Activated T-cell treated with anti-CD3 and anti-CD28 coated beads, Interleukin-2, amount 50 U/mL, for 4 hours (primary cell): ENCODE measurements at regions not wholly inside any gene's neighbourhood (a gene's known extent, or its start where the extent isn't known, plus 50 kb on each side); places are given as distances from the start of the nearest gene placed in this dataset.

Source experiments
- ATAC-seq, 2 donors: fragments of 200-7000 bp; cut with Tn5 transposase; one replicate each; pipeline ENCODE4 v1.10.0; 2021
- DNase-seq: peaks from one replicate; pipeline ENCODE4 v3.0.0-alpha.2; 2020
- H3K27me3 Mint-ChIP-seq: one replicate; pipeline ENCODE4 v1.8.0; 2021; ENCODE audit warnings: low read depth, mixed read lengths
- H3K36me3 Mint-ChIP-seq: one replicate; pipeline ENCODE4 v1.8.0; 2022; ENCODE audit warnings: mixed read lengths; ENCODE audit not compliant: insufficient read depth
- H3K4me1 Mint-ChIP-seq: one replicate; pipeline ENCODE4 v1.8.0; 2021; ENCODE audit warnings: low read depth, mixed read lengths
- H3K4me3 Mint-ChIP-seq: one replicate; pipeline ENCODE4 v1.8.0; 2021; ENCODE audit warnings: mild to moderate bottlenecking, moderate library complexity, mixed read lengths
- H3K9me3 Mint-ChIP-seq: one replicate; pipeline ENCODE4 v1.8.0; 2021; ENCODE audit warnings: mixed read lengths

DNA sequence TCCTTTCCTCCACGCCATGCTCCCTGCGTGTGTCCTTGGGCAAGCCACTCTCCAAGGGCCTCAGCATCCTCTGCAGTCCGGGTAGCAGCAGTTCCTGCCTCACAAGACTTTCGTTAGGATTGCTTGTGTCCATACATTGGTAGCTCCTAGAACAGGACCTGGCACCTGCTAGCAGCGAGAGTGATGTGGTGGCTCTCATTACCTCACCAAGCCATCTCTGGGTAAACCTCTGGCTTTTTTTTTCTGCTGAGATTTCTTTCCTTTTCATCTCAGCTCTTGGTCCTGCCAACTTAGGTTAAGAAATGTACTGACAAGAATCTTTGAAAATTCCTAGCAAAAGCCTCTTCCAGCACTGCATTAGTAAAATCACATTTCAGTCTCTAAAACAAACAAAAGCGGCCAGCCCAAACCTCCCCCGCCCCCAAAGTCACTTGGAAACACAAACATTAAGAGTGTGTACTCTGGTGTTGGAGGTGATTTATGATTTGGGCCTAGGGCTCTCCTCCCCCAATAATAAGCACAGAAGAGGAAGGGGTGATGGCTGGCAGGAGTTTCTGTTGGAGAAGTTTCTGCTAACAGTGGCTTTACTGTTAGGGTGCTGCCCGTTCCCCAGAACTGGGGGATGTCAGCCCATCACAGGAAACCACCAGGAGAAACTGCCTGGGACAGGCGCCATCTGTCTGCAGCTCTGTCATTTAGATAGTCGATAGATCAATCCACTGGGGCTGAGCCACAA is 199.2 kb downstream of the CD83 start:
- Mint-ChIP-seq H3K36me3 (no peaks in the 10 kb centered on the region), H3K4me3 (no peak overlapping the region), H3K4me1 (peaks cover 5% of the 10 kb centered on the region), H3K27me3 (no peaks in the 10 kb centered on the region), H3K9me3 (no peaks in the 10 kb centered on the region)
- DNase-seq (no peak), ATAC-seq (no peak)

DNA sequence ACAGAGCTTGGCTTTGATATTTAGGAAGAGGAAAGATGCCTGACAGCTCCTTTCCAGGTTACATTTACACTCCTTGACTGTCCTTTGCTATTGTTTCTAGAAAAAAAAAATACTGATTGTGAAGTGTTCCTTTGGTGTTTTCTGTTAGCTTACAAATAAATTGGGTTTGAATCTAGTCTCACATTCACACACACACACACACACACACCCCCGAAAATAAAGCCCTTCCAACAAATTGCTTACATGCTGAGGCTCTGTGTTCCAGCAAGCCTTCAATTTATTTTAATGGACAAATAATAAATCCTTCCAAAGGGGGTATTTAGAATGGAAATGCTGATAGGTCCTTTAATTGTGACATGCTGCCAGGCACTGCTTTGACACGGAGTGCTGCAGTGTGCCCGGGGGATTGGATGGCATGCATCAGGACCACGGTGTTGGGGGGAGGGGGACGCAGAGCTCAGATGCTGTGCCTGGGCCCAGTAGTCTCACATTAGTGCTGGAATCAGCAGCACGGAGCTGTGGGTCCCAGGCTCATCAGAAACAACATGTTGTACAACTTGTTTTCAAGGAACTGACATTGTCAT is 199.9 kb downstream of the CD83 start:
- Mint-ChIP-seq H3K36me3 (no peaks in the 10 kb centered on the region), H3K4me1 (peaks cover 5% of the 10 kb centered on the region), H3K27me3 (no peaks in the 10 kb centered on the region), H3K9me3 (no peaks in the 10 kb centered on the region), H3K4me3 (no peak overlapping the region)
- no peak for ATAC-seq
- DNase-seq = no peak

DNA sequence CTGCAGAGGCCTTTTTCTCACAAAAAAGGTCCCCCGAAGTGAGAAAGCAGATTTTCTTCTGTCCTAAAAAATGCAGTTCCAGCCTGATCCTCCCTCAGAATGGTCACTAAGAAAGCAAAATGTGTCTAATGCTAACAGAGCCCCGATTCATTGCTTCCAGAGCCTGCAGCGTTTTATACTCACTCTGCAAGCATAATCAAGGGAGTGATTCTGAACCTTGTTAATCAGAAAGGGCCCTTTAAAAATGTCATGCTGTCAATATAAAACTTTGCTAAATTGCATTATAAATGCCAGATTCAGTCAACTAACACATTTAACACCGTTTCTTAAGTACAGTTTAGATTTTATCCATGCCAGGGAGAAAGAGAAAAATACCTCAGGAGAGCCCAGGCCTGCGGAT is 202.8 kb downstream of the CD83 start:
- no peak overlapping the region for H3K4me3 Mint-ChIP-seq
- no peak for DNase-seq
- H3K36me3 Mint-ChIP-seq = no peaks in the 10 kb centered on the region
- H3K4me1 Mint-ChIP-seq = peaks cover 11% of the 10 kb centered on the region
- ATAC-seq = no peak
- H3K27me3 Mint-ChIP-seq = peaks cover 3% of the 10 kb centered on the region
- no peaks in the 10 kb centered on the region for H3K9me3 Mint-ChIP-seq

DNA sequence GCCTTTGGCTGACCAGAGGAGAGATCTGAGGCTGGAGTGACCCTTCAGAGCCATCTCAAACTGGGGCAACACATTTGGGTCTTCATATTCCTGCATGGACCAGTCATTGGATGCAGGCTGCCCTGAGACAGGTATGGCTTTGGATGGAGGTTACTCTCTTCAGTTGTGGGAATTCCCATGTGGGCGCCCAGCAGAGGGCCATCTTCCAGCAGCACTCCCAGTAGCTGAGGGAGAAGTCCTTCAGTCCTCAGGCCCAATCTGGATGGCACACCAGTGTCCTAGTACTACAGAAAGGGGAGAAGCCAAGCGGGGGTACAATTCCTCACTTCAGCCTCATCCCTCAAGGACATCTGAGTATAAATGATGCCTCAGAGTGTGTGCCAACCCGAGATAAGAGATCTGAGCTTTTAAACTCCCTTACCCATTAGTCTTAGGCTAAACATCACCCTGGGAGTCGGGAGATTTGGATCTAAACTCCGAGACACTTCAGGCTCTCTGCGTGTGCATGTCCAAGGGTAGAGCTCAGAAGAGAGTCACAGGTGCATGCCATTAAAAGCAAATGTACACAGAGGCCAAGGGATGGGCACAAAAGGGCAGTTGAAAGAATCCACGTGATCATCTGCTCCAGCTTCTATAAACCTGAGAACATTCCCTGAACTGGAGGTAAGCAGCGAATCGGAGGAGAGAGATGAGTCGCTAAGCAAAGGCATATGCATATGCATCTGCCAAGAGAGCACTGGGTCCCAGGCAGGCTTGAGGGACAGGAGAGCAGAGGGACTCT is 204.6 kb downstream of the CD83 start:
- Mint-ChIP-seq H3K36me3 (no peaks in the 10 kb centered on the region), H3K27me3 (peaks cover 3% of the 10 kb centered on the region), H3K4me3 (no peak overlapping the region), H3K4me1 (peaks cover 7% of the 10 kb centered on the region), H3K9me3 (no peaks in the 10 kb centered on the region)
- no peak for ATAC-seq
- no peak for DNase-seq

DNA sequence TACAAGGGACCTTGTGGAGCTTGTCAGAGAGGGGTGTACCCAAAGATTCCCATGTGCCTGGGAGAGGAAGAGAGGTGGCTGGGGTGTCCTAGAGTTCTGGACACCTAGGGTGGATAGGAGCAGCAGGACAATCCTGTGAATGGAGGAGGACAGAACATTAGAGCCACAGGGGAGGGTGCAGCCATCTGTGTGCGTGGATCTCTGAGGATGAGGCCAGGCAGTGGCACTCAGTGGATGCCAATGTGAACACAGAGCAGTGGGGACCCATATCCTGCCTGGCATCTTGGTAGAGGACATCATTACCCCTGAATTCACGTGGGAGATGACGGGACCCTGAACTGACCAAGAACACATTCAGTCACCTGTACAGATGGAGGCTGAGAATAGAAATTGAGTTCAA is 205.3 kb downstream of the CD83 start:
- no peak overlapping the region for H3K4me3 Mint-ChIP-seq
- peaks cover 3% of the 10 kb centered on the region for H3K27me3 Mint-ChIP-seq
- no peaks in the 10 kb centered on the region for H3K36me3 Mint-ChIP-seq
- no peak for ATAC-seq
- no peaks in the 10 kb centered on the region for H3K9me3 Mint-ChIP-seq
- peaks cover 6% of the 10 kb centered on the region for H3K4me1 Mint-ChIP-seq
- DNase-seq = no peak

DNA sequence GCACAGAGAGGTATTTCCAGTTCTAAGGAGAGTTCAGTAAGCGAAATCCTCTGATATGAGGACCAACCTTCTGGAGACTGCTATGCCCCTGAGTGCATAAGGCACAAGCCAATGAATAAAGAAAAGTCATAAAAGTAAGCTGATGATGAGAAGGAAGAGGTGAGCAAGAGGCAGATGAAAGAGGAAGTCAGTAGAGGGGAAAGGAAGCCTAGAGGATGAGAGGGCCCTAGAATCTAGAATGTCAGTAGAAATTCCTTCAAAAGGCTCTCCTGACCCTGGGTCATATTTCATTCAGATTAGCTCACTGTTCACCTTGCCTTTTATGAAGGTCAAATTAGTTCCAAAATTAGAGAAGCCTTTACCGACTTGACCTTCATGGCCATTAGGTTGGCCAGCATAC is 209.2 kb downstream of the CD83 start:
- Mint-ChIP-seq H3K9me3 (no peaks in the 10 kb centered on the region), H3K4me1 (peaks cover 6% of the 10 kb centered on the region), H3K4me3 (no peak overlapping the region), H3K27me3 (peaks cover 8% of the 10 kb centered on the region), H3K36me3 (no peaks in the 10 kb centered on the region)
- ATAC-seq = no peak
- no peak for DNase-seq

DNA sequence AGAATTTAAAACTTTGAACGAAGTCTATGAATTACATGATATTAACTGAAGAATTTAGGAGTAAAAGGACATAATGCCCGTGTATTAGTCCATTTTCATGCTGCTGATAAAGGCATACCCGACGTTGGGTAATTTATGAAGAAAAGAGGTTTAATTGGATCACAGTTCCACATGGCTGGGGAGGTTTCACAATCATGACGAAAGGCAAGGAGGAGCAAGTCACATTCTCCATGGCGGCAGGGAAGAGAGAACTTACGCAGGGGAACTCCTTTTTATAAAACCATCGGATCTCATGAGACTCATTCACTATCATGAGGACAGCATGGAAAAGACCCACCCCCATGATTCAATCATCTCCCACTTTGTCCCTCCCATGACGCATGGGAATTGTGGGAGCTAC is 210.6 kb downstream of the CD83 start:
- Mint-ChIP-seq H3K36me3 (no peaks in the 10 kb centered on the region), H3K9me3 (no peaks in the 10 kb centered on the region), H3K4me1 (peaks cover 2% of the 10 kb centered on the region), H3K4me3 (no peak overlapping the region), H3K27me3 (peaks cover 5% of the 10 kb centered on the region)
- ATAC-seq = no peak
- no peak for DNase-seq

DNA sequence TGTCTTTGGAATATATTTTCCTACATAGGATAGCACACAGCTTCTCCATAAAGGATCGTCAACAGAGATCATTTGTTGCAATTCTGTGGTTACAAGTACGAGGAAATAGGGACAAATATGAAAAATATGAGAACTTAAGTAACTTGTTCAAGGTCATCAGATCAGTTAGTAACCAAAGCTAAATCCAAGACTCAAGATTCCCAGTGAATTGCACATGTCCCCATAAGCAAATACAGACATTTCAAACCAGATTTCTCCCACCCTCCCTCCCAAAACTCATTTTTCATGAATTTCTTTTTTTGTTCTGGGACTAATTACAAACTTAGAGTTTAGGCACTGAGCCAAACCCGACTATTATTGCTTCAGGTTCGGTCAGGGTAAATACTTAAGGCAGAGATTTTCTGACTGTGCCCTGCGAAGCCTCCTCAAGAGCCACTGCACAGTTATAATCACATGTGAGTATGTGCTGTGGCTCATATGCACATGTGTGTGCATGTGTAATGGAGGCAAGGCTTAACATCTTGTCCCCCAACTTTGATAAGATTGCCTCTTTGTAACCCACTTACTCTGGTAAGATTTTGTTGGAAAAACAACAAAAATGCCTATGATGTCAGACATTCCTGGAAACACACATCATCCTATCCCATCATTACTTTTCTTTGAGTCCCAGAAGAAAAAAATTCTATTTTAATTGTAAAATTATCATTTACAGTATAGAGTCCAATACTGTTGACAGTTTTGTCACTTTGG is 216.2 kb downstream of the CD83 start:
- ATAC-seq (no peak), DNase-seq (no peak)
- Mint-ChIP-seq H3K27me3 (peaks cover 5% of the 10 kb centered on the region), H3K36me3 (no peaks in the 10 kb centered on the region), H3K4me1 (no peaks in the 10 kb centered on the region), H3K4me3 (no peak overlapping the region), H3K9me3 (peaks cover 4% of the 10 kb centered on the region)

DNA sequence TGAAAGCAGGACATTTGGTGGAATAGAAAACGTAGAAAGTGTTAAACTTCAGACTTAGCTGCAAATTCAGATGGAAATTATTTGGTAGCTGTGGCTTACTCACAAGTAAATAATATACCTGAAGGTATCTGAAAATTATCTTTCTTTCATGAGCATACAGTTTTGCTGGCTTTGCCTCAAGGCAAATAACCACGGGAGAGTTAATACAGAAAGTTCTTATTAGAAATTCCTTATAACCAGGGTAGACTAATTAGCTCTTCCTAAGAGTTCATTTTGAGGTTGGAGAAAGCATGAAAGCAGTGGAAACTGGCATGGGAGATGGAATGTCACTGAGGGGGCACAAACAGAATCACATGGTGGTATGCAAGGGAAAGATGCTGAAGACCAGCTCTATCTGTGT is 217.5 kb downstream of the CD83 start:
- Mint-ChIP-seq H3K9me3 (peaks cover 4% of the 10 kb centered on the region), H3K4me3 (no peak overlapping the region), H3K4me1 (no peaks in the 10 kb centered on the region), H3K36me3 (no peaks in the 10 kb centered on the region), H3K27me3 (peaks cover under 1% of the 10 kb centered on the region)
- DNase-seq (no peak), ATAC-seq (no peak)

DNA sequence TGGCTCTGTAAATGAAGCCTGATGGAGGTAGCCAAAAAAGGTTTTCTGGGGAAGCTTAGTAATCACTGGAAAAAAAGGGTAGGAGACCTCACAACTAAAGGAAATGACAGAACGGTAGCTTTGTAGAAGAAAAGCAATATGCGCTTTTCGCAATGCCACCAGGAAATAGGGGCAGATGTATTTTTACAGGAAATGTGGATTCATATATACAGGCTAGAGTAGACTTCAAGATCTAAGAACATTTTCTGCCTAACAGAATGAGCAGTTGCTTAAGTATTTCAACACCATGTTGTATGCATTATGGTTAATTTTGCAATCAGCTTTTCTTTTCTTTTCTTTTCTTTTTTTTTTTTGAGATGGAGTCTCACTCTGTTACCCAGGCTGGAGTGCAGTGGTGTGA is 219.6 kb downstream of the CD83 start:
- no peaks in the 10 kb centered on the region for H3K4me1 Mint-ChIP-seq
- ATAC-seq = no peak
- H3K4me3 Mint-ChIP-seq = no peak overlapping the region
- no peaks in the 10 kb centered on the region for H3K36me3 Mint-ChIP-seq
- no peak for DNase-seq
- peaks cover 4% of the 10 kb centered on the region for H3K9me3 Mint-ChIP-seq
- no peaks in the 10 kb centered on the region for H3K27me3 Mint-ChIP-seq

DNA sequence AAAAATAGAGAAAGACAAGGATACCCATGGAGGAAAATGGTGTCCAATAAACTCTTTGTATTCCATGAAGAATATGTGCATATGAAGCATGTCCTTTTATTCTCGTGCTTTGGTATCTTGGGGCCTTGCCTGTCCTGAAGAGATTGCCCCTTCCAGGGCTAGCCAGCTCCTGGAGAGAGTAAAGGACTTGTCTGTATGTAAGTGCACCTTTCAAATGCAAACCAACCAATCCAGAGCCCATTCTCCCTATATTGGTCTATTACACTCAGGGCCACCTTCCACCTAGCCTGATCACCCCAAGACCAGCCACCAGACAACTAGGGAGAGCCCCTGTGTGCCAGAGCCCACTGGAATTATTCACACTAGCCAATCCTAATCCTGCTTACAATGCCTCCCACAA is 221.6 kb downstream of the CD83 start:
- no peak overlapping the region for H3K4me3 Mint-ChIP-seq
- no peak for DNase-seq
- H3K4me1 Mint-ChIP-seq = no peaks in the 10 kb centered on the region
- no peaks in the 10 kb centered on the region for H3K36me3 Mint-ChIP-seq
- ATAC-seq = no peak
- H3K9me3 Mint-ChIP-seq = peaks cover 4% of the 10 kb centered on the region
- H3K27me3 Mint-ChIP-seq = no peaks in the 10 kb centered on the region

DNA sequence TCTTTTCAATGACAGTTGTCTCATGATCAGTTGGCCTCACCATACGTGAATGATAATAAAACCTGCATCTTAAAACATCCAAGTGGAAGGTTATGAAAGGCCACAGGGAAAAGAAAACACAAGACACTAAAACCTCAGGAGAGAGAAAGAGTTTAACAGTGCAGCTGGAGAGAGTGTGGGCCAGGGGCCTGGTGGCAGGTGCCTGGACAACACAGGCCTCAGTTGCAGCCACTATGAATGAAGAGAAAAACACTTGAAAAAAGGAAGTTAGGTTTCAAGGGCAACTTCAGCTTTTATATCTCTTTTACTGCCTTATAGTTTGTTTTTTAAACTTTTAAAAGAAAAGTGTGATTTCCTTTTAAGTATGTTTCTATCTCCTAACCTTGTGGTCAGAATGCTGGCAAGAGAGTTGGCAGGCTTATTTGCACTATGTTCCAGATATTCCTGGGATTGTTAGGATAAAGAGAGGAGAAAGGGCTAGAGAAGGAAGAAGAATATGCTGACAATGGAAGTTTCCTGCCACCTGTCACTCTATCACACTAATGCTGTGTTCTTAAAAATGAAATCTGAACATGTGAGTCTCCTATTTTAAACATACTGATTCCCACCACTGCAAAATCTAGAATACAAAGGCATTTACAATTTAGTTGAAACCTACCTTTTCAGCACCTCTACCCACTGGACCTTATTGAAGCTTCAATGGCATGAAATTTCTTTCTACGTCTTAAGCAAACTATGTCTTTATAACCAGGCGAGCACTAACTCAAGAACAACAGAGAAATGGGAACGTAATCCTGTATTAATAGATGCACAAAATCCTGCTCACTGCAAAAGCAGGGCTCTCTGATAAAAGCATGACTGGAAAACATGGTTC is 222.4 kb downstream of the CD83 start:
- no peaks in the 10 kb centered on the region for H3K27me3 Mint-ChIP-seq
- no peak for DNase-seq
- no peak for ATAC-seq
- H3K4me1 Mint-ChIP-seq = no peaks in the 10 kb centered on the region
- H3K4me3 Mint-ChIP-seq = no peak overlapping the region
- peaks cover 4% of the 10 kb centered on the region for H3K9me3 Mint-ChIP-seq
- H3K36me3 Mint-ChIP-seq = no peaks in the 10 kb centered on the region

DNA sequence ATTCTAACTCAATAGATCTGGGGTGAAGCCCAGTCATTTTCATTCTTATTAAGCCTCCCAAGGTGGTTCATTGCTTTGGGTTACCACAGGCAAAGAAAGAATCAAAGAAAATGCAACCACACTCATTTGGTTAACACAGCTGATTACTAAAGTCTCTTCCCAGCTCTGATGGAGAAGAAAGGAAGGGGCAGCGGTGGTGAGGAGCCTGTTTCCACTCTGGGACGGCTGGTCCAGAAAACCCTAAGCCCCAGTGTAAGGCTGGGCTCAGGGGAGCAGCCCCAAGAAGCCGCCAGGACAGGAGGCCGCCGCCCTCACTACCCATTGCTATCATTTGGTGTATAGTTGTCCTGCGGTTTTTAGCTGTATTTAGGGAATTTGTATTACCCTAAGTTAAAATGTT is 226.9 kb downstream of the CD83 start:
- H3K4me1 Mint-ChIP-seq = no peaks in the 10 kb centered on the region
- H3K9me3 Mint-ChIP-seq = no peaks in the 10 kb centered on the region
- DNase-seq = no peak
- H3K36me3 Mint-ChIP-seq = no peaks in the 10 kb centered on the region
- no peaks in the 10 kb centered on the region for H3K27me3 Mint-ChIP-seq
- no peak for ATAC-seq
- H3K4me3 Mint-ChIP-seq = no peak overlapping the region

DNA sequence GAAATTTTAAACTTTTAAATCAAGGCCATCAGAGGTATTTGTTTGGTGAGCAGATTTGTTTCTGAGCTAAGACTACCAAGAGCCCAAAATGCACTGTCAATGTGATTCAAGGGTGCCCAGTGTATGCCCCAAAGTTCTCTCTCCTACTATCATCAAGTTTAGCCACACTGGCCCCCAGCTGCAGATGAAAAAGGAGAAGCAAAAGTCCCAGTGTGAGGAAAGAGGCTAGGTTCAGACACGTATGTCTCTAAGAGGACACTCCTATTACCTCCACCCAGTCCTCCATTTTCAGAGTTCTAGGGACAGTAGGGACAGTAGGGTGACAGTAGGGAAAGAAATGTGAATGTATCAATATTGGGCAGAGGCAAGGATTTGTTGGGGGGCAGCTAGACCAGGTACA is 230.8 kb downstream of the CD83 start:
- Mint-ChIP-seq H3K9me3 (no peaks in the 10 kb centered on the region), H3K27me3 (no peaks in the 10 kb centered on the region), H3K36me3 (no peaks in the 10 kb centered on the region), H3K4me1 (peaks cover 4% of the 10 kb centered on the region), H3K4me3 (no peak overlapping the region)
- DNase-seq = no peak
- ATAC-seq = no peak
